ENCODE measurements at regions not wholly inside any gene's neighbourhood (a gene's known extent, or its start where the extent isn't known, plus 50 kb on each side); places are given as distances from the start of the nearest gene placed in this dataset.

GRCh38 chr20:59376109-59376841 lies 75.9 kb downstream of the EDN3 start:
- no peak for DNase-seq (ENCODE audit: low spot score)

- no peak for DNase-seq (ENCODE audit: low spot score)
Measured at GRCh38 chr20:59376998-59377397, 76.6 kb downstream of the EDN3 start.

- DNase-seq (ENCODE audit: low spot score): no peak
Measured at GRCh38 chr20:59377842-59378241, 77.4 kb downstream of the EDN3 start.

- DNase-seq (ENCODE audit: low spot score): no peak
Measured at GRCh38 chr20:59378396-59378795, 78.0 kb downstream of the EDN3 start.

- DNase-seq (ENCODE audit: low spot score): no peak
Measured at GRCh38 chr20:59378966-59379365, 78.6 kb downstream of the EDN3 start.

- no peak for DNase-seq (ENCODE audit: low spot score)
Measured at GRCh38 chr20:59381689-59382088, 81.3 kb downstream of the EDN3 start.

- DNase-seq (ENCODE audit: low spot score): no peak
Measured at GRCh38 chr20:59382157-59382725, 81.8 kb downstream of the EDN3 start.

GRCh38 chr20:59382907-59383306 lies 82.5 kb downstream of the EDN3 start:
- DNase-seq (ENCODE audit: low spot score): no peak

- no peak for DNase-seq (ENCODE audit: low spot score)
Measured at GRCh38 chr20:59385038-59385437, 84.6 kb downstream of the EDN3 start.

GRCh38 chr20:59385480-59385879 lies 85.1 kb downstream of the EDN3 start:
- peak; percentile 50 for DNase-seq (ENCODE audit: low spot score)

GRCh38 chr20:59386809-59387208 lies 86.4 kb downstream of the EDN3 start:
- no peak for DNase-seq (ENCODE audit: low spot score)

- DNase-seq (ENCODE audit: low spot score): no peak
Measured at GRCh38 chr20:59387891-59388290, 87.5 kb downstream of the EDN3 start.

- no peak for DNase-seq (ENCODE audit: low spot score)
Measured at GRCh38 chr20:59388402-59388801, 88.0 kb downstream of the EDN3 start.

- no peak for DNase-seq (ENCODE audit: low spot score)
Measured at GRCh38 chr20:59390437-59390836, 90.0 kb downstream of the EDN3 start.

- no peak for DNase-seq (ENCODE audit: low spot score)
Measured at GRCh38 chr20:59391975-59392374, 91.6 kb downstream of the EDN3 start.

- DNase-seq (ENCODE audit: low spot score): no peak
Measured at GRCh38 chr20:59392736-59393135, 92.3 kb downstream of the EDN3 start.

- DNase-seq (ENCODE audit: low spot score): no peak
Measured at GRCh38 chr20:59393142-59393541, 92.7 kb downstream of the EDN3 start.

- DNase-seq (ENCODE audit: low spot score): no peak
Measured at GRCh38 chr20:59395729-59396128, 95.3 kb downstream of the EDN3 start.

GRCh38 chr20:59398537-59399205 lies 98.3 kb downstream of the EDN3 start:
- no peak for DNase-seq (ENCODE audit: low spot score)

GRCh38 chr20:59399426-59400099 lies 99.2 kb downstream of the EDN3 start:
- DNase-seq (ENCODE audit: low spot score): no peak

GRCh38 chr20:59400708-59401107 lies 100.3 kb downstream of the EDN3 start:
- DNase-seq (ENCODE audit: low spot score): no peak

GRCh38 chr20:59402681-59403080 lies 102.3 kb downstream of the EDN3 start:
- no peak for DNase-seq (ENCODE audit: low spot score)
